HG03139 (cell line): ENCODE measurements at regions not wholly inside any gene's neighbourhood (a gene's known extent, or its start where the extent isn't known, plus 50 kb on each side); places are given as distances from the start of the nearest gene placed in this dataset.
"Not testable (repeated sequence)": the region's sequence is repeated elsewhere in the genome, so short reads cannot be mapped to it uniquely, and the experiment has no call there.

Source experiments
- ATAC-seq: cut with Tn5 transposase; IDR thresholded peaks from one replicate; pipeline ENCODE4 v1.9.1; 2021; ENCODE audit not compliant: unreplicated experiment

DNA sequence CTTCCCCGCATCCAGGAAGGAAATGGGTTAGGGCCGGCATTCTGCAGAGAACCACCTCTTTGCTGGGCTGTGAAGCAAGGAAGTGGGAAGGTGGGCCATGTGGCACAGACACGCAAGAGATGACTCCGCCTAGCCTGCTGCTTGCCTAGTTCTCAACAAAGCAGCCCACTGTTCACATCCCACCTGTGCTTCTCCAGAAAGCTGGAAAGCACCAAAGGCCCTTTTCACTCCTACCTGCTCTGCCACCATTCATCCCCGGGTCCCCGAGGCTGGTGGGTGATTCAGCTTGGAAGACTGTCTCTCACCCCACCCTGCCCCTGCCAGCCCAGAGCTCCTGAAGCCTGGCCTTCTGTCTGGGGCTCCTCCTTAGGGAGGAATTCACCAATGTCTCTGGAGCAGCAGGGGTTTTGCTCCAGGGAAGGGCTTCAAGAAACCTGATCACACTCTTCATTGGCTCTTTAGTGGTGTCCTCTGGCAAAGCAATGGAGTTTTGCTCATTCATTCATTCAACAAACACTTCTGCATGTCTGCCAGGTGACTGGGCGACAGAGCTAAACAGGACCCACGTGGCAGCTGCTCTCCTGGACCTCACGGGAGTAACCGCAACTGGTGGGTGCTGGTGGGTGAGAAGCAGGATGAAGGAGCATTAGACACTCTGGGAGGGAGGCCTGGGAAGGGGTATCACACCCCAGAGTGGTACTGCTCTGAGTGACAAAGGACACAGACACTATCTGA, 145.4 kb upstream of the TLE3 start:
- no peak for ATAC-seq

DNA sequence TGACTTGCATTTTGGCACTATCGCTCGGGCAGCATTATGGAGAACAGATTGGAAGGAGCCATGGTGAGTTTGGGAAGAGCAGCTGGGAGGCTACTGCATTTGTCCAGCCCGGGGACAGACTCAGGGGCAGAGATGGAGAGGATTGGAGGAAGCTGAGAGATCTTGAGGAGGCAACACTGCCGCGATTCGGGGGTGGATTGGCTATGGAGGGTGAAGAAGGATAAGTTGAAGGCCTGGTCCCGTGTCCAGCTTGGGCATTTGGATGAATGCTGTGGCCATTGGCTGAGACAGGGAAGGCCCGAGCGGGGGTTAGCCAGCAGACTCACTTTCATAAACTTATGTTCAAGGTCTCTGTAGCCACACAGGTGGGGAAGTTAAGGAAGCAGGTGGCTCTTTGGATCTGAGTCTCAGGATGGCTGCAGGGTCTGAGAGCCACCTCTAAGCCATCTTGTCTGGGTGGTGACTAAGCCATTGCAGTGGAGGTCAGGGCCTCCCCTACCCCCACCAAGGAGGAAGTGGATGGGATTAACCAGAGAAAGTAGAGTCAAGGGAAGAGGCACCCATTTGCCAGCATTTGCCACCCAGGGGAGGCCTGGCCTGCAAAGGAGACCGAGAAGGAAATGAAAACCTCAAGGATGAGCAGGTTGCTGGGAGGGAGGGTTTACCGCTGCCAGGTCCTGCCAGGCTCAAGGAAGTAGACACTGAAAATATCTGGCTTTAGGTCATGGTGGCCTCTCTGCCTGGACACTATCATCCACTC, 144.0 kb upstream of the TLE3 start:
- no peak for ATAC-seq

DNA sequence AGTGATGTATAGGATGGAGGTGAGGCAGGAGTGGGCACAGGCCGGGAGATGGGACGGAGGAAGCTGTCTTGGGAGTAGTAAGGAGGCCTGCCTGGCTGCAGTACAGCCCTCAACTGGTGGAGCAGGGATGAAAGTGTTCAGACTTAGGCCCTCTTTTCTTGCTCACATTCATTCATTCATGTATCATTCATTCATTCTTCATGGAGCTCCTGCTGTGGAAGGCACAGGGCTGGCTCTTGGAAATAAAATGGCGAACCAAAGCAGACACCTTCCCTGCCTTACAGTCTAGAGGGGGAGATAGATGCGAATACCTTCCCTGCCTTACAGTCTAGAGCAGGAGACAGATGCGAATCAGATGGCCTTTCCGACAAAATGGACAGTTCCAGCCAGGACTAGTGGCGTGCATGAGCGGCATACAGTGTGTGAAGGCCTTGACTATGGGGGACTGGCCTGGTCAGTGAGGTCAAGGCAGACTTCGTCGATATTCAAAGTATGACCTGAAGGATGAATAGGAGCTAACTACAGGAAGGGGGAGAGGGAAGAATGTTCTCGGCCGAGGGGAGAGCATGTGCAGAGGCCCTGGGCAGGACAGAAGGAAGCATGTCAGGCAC, 143.2 kb upstream of the TLE3 start:
- no peak for ATAC-seq

DNA sequence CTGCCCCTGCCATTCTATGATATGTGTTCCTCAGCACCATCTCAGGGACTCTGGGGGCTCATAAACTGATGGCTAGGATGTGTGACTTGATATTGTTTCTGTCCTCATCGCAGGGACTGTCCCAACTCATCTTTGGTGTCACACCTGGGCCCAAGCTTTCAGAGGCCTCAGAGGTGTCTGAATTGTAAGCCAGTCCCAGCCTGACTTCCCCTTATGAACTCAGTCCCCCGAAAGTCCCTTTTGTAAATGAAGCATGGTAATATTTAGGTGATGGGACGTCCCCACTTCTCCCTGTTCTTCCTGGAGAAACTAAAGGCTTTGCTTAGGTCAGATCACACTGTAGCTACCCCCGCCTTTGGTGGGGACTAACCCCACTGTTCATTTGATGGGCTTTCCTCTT, 142.4 kb upstream of the TLE3 start:
- ATAC-seq: no peak

DNA sequence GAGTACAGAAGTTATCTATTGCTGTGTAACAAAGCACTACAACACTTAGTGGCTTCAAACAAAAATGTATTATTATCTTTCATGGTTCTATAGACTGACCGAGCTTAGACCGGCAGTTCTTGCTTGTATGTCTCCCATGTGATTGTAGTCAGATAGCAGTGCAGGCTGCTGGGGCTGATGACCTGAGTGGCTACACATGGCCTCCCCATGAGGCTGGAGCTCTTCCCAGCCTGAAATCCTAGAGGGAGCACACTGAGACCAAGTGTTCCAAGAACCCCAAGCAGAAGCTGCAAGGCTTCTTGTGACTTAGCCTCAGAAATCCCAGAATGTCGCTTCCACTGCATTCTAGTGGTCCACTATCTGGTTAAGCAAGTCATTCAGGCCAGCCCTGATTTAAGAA, 141.2 kb upstream of the TLE3 start:
- no peak for ATAC-seq

DNA sequence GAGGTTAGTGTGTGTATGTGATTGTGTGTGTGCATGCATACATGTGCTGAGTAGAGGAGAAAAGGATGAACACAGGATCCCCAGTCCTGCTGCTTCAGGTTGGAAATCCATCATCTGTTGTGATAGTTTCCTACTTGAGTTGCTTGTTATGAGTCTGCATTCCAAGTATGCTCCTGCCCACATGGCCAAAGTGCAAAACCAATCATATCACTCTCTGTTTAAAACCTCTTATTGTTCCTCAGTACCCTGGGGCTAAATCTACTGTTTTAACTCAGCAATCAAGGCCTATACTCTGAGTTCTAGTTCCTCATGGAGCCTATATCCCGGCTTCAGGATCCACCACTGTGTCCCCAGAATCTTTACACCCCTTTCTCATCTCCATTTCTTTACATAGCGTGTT, 139.9 kb upstream of the TLE3 start:
- no peak for ATAC-seq

DNA sequence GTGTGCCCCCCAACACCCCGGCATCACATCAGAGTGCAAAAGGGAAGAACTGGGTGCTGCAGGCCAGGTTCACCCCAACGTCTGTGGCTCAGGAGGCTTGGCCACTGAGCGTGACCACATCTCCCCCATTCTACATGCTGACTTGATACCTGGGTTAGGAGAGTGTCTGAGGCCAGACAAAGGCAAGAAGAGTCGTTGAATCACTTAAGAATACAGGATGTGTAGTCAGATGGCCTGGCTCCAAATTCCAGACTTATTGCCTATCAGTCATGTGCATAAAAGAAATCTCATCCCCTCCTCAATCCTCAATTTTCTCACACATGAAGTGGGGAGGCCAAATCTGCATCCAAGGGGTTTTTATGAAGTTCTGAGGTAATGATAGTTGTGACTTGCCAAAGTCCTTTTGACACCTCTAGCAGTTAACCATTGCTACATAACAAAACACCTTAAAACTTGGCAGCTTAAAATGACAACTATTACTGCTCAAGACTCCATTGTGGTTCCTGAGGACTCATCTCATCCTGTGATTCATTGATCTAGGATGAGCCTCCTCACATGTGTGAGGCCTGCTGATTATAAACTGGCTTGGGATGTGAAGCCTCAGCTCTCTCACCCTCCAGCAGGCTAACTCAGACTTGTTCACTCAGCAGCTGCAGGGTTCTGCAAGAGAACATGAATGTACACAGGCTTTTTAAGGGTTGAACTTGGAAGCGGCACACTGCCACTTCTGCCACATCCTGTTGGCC, 138.8 kb upstream of the TLE3 start:
- no peak for ATAC-seq

DNA sequence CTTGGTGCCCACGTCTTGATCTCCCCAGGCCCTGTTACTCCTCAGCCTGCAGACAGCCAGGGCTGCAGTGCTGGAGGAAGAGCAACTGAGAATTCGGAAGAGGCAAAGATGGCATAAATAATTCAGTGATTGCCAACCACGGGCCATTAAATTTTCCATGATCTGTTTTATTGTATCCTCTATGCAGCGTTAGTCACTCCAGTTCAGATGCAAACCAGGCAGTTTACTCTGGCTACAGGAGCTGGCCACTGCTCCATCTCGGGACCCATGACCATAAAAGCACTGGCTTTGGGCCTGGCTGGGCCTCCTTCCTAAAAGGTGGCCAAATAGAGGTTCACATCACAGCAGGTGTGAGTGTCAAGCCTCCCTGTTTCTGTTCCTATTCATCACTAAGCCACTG, 137.6 kb upstream of the TLE3 start:
- no peak for ATAC-seq

DNA sequence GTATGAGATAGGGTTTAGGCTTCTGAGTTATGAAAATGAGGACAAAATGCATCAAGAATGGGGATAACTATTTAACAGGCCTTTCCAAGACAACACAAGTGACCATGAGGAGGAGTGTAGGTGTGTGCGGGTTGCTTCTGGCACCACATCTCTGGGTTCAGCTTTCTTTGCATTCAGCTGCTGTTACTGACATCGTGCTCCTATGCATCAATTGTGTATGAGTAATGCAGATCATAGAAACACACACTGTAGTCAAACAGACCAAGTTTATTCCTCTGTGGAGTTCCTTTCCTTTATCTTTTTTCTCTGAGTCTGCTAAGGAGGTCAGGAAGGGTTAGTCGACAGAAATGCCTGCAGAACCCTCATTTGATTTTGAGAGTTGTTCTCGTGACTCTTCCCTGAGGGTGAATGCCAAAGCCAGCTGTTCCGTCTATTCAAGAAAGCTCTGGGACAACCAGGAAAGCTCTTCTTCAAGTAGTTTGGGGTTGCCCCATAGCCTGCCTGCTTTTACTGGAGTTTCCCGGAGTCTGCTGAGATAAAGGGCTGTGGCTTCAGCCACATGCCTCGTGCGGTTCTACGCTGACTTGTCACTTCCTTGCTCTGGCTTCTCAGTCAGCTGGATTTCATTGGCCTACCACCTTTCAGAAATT, 136.7 kb upstream of the TLE3 start:
- no peak for ATAC-seq

DNA sequence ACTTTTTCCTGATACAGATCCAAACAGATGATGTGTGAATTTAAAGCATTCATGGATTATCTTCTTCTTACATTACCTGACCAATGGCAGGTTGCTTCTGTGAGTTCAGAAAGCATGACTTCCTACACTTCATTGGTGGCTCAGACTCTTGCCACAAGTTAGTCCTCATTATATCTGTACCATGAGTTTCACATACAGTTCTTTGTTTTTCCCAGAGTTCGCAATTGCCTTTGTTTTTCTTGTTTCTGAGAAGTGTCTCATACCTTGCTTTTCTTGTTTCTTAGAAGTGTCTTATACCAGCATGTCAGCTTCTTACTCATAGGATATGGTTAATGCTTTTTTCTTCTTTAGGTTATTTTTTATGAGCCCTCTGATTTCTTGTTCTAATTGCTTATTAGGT, 133.8 kb upstream of the TLE3 start:
- no peak for ATAC-seq

DNA sequence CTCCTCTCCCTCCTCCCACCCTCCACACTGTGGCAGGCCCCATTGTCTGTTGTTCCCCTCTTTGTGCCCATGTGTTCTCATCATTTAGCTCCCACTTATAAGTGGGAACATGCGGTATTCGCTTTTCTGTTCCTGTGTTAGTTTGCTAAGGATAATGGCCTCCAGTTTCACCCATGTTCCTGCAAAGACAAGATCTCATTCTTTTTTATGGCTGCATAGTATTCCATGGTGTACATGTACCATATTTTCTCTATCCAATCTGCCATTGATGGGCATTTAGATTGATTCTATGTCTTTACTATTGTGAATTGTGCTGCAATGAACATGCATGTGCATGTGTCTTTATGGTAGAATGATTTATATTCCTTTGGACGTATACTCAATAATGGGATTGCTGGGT, 130.2 kb upstream of the TLE3 start:
- not testable (repeated sequence) for ATAC-seq

DNA sequence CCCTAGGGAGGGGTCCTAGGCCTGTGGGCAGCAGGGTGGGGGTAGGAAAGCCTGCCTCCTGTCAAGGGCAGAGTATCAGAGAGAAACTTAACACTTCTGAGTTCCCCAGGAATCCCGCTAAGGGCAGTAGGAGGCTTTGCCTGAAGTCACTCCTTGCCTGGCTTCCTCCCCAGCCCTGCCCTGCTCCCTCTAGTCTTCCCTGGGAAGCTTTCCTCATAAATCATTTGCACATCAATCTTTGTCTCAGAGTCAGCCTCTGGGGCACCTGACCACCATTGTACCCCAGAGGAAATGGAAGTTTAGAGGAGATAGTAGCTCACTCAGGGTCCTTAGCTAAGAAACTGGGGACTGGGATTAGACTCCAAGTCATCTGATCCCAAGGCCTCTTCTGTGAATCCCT, 129.4 kb upstream of the TLE3 start:
- ATAC-seq: no peak

DNA sequence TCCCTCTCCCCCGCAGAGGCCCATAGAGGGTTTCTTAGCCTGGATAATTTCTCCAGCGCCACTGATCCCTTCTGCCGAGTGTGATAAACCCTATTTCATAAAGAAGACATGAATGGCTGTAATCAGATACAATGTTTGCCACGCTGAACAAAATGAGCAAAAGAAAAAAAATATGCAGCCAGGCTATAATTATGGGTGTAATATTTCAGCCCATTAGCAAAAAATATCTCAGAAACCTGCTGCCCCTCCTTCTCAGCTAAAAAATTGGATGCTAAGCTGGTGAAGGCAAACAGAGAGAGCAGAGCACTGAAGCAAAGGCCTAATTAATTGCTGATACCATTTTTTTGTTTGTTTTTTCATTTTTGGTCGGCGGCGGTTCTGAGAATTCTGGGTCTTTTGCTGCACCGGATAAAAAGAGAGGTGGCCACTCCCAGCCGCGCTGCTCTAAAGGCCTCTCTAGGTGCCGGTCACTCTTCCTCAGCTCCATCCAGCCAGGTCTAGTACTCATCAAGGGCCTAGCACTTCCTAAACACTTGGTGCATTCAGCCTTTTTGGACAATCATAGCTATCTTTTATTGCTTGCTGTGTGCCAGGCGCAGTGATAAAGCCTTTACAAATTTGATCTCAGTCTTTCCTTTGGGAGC, 128.7 kb upstream of the TLE3 start:
- ATAC-seq: no peak

DNA sequence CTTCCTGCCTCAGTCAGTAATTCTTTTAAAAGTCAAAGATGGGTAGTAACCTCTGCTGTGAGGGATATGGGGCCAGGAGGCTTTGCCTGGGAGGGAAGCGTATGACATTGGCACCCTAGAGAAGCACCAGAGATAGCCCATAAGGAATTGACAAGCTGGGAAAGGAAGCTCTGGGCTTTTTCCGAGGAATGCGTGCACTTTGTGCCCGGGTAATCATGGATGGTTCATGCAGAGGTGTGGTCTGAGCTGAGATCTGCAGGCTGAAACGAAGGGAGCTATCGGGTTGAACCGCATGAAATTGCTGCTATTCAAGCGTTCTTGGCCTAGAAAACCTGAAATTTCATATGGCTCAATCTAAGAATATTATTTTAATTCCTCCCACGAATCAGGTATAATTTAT, 127.7 kb upstream of the TLE3 start:
- ATAC-seq: no peak

DNA sequence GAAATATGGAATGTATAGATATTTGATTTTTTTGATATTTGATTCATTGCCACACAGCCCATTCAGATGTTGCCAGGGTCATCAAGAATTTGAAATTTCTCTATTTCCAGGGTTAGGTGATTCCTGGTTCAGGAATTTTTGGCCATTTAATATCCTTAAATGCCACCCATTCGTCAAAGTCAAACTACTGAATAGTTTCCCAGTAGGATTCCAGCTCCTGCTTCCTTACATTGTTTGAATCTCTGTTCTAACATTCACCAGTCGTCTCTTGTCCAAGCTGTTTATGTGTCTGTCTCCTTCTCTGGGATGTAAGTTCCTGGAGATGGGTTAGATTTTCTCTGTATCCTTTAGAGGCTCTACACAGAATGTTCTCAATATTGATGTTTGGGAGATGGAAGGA, 124.9 kb upstream of the TLE3 start:
- ATAC-seq: no peak

DNA sequence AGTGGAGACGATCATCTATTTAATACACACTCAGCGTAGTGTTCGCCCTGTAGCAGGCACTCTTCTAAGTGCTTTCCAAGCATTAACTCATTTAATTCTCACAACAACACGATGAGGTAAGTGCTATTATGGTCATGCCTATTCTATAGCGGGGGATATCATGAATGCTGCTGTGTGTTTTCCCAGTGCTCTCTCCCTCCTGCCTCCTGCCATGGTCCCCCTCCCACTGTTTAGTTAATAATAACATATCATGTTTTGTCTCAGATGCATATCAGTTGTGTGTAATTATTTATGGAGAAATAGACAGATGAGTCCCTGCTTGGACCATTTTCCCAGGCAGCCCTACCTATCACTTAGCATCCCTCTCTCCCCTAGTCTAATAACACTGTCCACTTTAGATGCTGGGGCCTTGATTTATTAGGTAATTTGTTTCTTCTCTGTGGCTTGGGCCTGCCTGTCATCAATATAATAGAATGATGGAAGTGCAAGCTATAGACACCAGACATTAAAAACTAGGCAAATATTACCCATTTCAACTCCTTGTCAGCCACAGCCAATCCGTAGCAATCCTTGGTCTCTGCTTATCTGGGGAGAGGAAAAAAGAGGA, 122.9 kb upstream of the TLE3 start:
- no peak for ATAC-seq

DNA sequence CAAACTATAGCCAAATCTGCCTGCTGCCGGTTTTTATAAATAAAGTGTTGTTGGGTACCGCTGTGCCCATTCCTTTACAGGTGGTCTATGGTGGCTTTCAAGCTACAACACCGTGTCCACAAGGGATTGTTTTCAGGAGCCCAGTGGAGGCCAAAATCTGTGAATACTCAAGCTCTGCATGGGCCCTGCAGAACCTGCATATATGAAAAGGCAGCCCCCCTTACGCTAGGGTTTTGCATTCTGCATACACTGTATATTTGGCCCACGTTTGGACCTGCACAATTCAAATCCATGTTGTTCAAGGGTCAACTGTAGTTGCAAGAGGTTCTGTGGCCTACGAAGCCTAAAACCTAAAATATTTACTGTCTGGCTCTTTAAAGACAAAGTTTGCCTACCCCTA, 122.2 kb upstream of the TLE3 start:
- ATAC-seq: no peak

DNA sequence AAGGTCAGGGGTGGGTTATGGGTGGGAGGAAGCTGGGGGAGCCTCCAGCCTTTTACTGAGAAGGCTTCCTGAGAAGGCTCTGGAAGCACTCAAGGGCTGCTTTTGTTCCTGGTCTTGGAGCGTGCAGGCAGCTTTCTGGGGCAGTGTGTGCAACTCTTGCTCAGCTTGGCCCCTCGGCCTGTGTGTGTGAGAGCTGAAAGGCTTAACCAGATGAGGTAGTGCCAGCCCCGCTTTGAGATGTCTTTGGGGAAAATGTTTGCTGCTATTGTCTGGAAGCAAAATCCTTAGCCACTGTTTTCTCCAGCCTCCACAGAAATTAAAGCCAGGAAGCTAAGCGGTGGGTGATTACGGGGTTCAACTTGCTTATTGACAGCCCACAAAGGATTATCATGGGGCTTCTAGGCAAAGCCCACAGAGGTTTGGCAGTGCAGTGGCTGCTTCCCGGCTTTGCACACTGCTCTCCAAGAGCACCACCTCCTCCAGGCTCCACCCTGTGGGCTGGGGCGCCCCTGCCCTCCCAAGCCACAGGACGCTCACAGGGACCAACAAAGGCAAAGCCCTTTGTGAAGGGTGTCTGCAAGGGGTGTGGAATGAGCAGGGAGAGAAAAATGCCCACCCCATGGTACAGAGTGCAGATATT, 121.7 kb upstream of the TLE3 start:
- ATAC-seq: no peak

DNA sequence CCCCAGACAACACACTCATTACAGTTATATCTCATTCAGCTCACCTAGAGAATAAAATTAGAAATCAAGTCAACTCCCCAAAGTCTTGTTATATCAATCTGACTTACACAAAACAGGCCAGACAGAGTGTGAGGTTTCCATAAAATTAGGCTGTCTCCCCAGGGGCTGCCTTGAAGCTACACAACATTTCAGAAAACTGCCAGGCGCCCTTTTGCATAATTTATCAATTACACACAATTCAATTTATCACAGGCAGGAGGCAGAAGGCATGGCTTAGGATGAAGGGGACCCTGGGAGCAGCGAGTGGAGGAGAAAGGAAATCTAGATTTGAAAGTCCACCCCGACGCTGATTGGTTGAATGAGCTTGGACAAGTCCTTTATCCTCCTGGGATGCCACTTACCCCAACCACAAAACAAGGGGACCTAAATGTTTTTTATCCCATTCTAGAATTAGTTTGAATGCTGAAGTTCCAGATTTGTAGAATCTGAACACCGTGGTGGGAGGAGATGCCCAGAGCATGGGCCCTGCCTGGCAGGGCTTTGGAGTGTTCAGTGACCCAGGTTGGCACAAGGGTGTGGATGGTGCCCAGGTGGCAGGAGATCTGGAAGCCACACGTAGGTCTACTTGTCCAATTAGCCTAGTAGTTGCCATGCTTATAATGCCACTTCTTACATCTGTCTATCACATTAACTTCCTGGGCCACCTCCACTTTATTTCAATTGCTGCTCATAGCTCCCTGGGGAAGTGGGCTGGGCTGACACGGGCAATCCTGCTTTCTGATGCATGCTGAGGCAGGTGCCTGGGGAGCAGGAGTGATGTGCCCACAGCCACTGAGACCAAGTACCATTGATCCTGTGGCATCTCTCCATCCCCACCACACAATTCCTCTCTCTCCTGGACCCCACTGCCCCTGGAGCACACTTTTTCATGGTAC, 119.8 kb upstream of the TLE3 start:
- ATAC-seq: no peak
